ENCODE measurements at regions not wholly inside any gene's neighbourhood (a gene's known extent, or its start where the extent isn't known, plus 50 kb on each side); places are given as distances from the start of the nearest gene placed in this dataset.

- Histone ChIP-seq H3K36me3 (no peaks in the 10 kb centered on the region), H3K9me3 (no peaks in the 10 kb centered on the region), H3K27me3 (no peaks in the 10 kb centered on the region), H3K27ac (no peak overlapping the region), H3K4me1 (no peaks in the 10 kb centered on the region), H3K4me3 (no peak overlapping the region)
- no peak for DNase-seq
- intact Hi-C loops (cut with DNase I; ENCODE audit: low total_unique reads) = no loop called here
- TF ChIP-seq POLR2AphosphoS5 (IDR thresholded peaks at IDR 0.05) = no peak
- TF ChIP-seq EP300 (IDR thresholded peaks at IDR 0.05) = no peak
- WGBS, 5 donors = 82 to 89% (median 88%) methylated on average over 10 of the region's 10 CpGs
Observed at GRCh38 chr5:18807256-18808149, 1173.2 kb downstream of the TAF11L14 start.

- Histone ChIP-seq H3K4me1 (no peaks in the 10 kb centered on the region), H3K36me3 (no peaks in the 10 kb centered on the region), H3K9me3 (no peaks in the 10 kb centered on the region), H3K27me3 (no peaks in the 10 kb centered on the region), H3K27ac (no peak overlapping the region), H3K4me3 (no peak overlapping the region)
- intact Hi-C loops (cut with DNase I; ENCODE audit: low total_unique reads) = no loop called here
- no peak for DNase-seq
- TF ChIP-seq POLR2AphosphoS5 (IDR thresholded peaks at IDR 0.05) (no peak), CTCF (IDR thresholded peaks at IDR 0.05) (no peak), EP300 (IDR thresholded peaks at IDR 0.05) (no peak), POLR2A (IDR thresholded peaks at IDR 0.05) (no peak)
- 49 to 77% (median 53%) methylated on average over 4 of the region's 4 CpGs for WGBS, 5 donors
Observed at GRCh38 chr5:18811661-18812060, 1176.3 kb downstream of the CDH18 start.

- intact Hi-C loops (cut with DNase I; ENCODE audit: low total_unique reads) = no loop called here
- 89 to 97% (median 94%) methylated on average over 1 of the region's 1 CpG for WGBS, 5 donors
- Histone ChIP-seq H3K4me3 (no peak overlapping the region), H3K9me3 (peaks cover 0 to 3% (median 0%) of the 10 kb centered on the region in 4 donors), H3K27ac (no peak overlapping the region), H3K4me1 (no peaks in the 10 kb centered on the region), H3K36me3 (no peaks in the 10 kb centered on the region), H3K27me3 (no peaks in the 10 kb centered on the region)
- TF ChIP-seq POLR2AphosphoS5 (IDR thresholded peaks at IDR 0.05) = no peak
- TF ChIP-seq POLR2A (IDR thresholded peaks at IDR 0.05) = no peak
- TF ChIP-seq EP300 (IDR thresholded peaks at IDR 0.05) = no peak
- TF ChIP-seq CTCF (IDR thresholded peaks at IDR 0.05) = no peak
- no peak for DNase-seq
Observed at GRCh38 chr5:18828351-18828750, 1159.6 kb downstream of the CDH18 start.

GRCh38 chr5:18829539-18829938, 1158.5 kb downstream of the CDH18 start:
- Histone ChIP-seq H3K36me3 (no peaks in the 10 kb centered on the region), H3K27ac (no peak overlapping the region), H3K27me3 (no peaks in the 10 kb centered on the region), H3K9me3 (peaks cover 0 to 3% (median 0%) of the 10 kb centered on the region in 4 donors), H3K4me3 (no peak overlapping the region), H3K4me1 (no peaks in the 10 kb centered on the region)
- TF ChIP-seq POLR2AphosphoS5 (IDR thresholded peaks at IDR 0.05) (no peak), CTCF (IDR thresholded peaks at IDR 0.05) (no peak), EP300 (IDR thresholded peaks at IDR 0.05) (no peak), POLR2A (IDR thresholded peaks at IDR 0.05) (no peak)
- WGBS, 5 donors = 85 to 96% (median 90%) methylated on average over 3 of the region's 3 CpGs
- DNase-seq = no peak
- intact Hi-C loops (cut with DNase I; ENCODE audit: low total_unique reads) = no loop called here

- H3K4me3 ChIP-seq = no peak overlapping the region
- no peaks in the 10 kb centered on the region for H3K27me3 ChIP-seq
- TF ChIP-seq POLR2A (IDR thresholded peaks at IDR 0.05) (no peak), EP300 (IDR thresholded peaks at IDR 0.05) (no peak), CTCF (IDR thresholded peaks at IDR 0.05) (no peak), POLR2AphosphoS5 (IDR thresholded peaks at IDR 0.05) (no peak)
- no peaks in the 10 kb centered on the region for H3K4me1 ChIP-seq
- intact Hi-C loops (cut with DNase I; ENCODE audit: low total_unique reads) = no loop called here
- H3K36me3 ChIP-seq = no peaks in the 10 kb centered on the region
- WGBS, 5 donors = 31 to 59% (median 39%) methylated on average over 2 of the region's 2 CpGs
- peaks cover 0 to 9% (median 0%) of the 10 kb centered on the region in 4 donors for H3K9me3 ChIP-seq
- H3K27ac ChIP-seq = no peak overlapping the region
- no peak for DNase-seq
Observed at GRCh38 chr5:18850216-18850615, 1137.8 kb downstream of the CDH18 start.
